IMR-90 (cell line): ENCODE measurements at regions not wholly inside any gene's neighbourhood (a gene's known extent, or its start where the extent isn't known, plus 50 kb on each side); places are given as distances from the start of the nearest gene placed in this dataset.
"Not testable (repeated sequence)": the region's sequence is repeated elsewhere in the genome, so short reads cannot be mapped to it uniquely, and the experiment has no call there.

Experiments
- ATAC-seq: fragments of 200-7000 bp; cut with Tn5 transposase; 2 replicates; pipeline ENCODE4 v1.9.1; 2020; ENCODE audit warnings: low read depth, mild to moderate bottlenecking, moderate library complexity
- BruUV-seq: library from RNA; stranded (reverse); fragments of 400-500 nt; replicated peaks from 2 replicates; lab custom pipeline; 2021; lab: Mats Ljungman, UMichigan
- CTCF ChIA-PET: fragments of 300-600 bp; formaldehyde crosslinking; extraction: SDS; loops from one replicate; lab custom pipeline; 2021; ENCODE audit warnings: antibody characterized with exemption; lab: Yijun Ruan, JAX
- POLR2A ChIA-PET: fragments of 300-600 bp; sonication (Branson Sonifier 250); formaldehyde crosslinking; loops from one replicate; lab custom pipeline; 2022; ENCODE audit warnings: antibody characterized with exemption; ENCODE audit not compliant: unreplicated experiment; lab: Charles Lee
- DNase-seq: peaks from one replicate; pipeline ENCODE4 v3.0.0; 2013
- H2AFZ ChIP-seq: replicated peaks from 2 replicates; pipeline ENCODE3; 2013; ENCODE audit warnings: low read length, mild to moderate bottlenecking; ENCODE audit not compliant: poor library complexity
- H2AK5ac ChIP-seq: 2 replicates; pipeline ENCODE4 v1.6.1; 2013; ENCODE audit warnings: low read depth, low read length, inconsistent platforms
- H2AK9ac ChIP-seq: replicated peaks from 2 replicates; pipeline ENCODE3; 2013; ENCODE audit warnings: mild to moderate bottlenecking, low read depth, low read length, moderate library complexity; ENCODE audit not compliant: poor library complexity
- H2BK120ac ChIP-seq: 2 replicates; pipeline ENCODE4 v1.6.1; 2013; ENCODE audit warnings: low read depth, low read length, inconsistent platforms
- H2BK15ac ChIP-seq: 3 replicates; pipeline ENCODE4 v1.6.1; 2013; ENCODE audit warnings: low read depth, low read length, inconsistent platforms
- H2BK20ac ChIP-seq: 2 replicates; pipeline ENCODE4 v1.6.1; 2013; ENCODE audit warnings: low read depth, mild to moderate bottlenecking, inconsistent platforms, low read length, moderate library complexity
- H2BK5ac ChIP-seq: 2 replicates; pipeline ENCODE4 v1.6.1; 2013; ENCODE audit warnings: mild to moderate bottlenecking, low read depth, low read length, inconsistent platforms; ENCODE audit not compliant: poor library complexity, severe bottlenecking
- H3K14ac ChIP-seq: replicated peaks from 2 replicates; pipeline ENCODE4 v1.6.1; 2013; ENCODE audit warnings: low read depth, low read length, inconsistent platforms
- H3K18ac ChIP-seq: 2 replicates; pipeline ENCODE4 v1.6.1; 2013; ENCODE audit warnings: low read depth, low read length, control low read depth
- H3K23ac ChIP-seq: 2 replicates; pipeline ENCODE4 v1.6.1; 2013; ENCODE audit warnings: low read depth, low read length, inconsistent platforms
- H3K27ac ChIP-seq: 2 replicates; pipeline ENCODE4 v1.5.1; 2013; ENCODE audit warnings: mild to moderate bottlenecking, control low read depth, low read length; ENCODE audit not compliant: insufficient read depth
- H3K27me3 ChIP-seq: 2 replicates; pipeline ENCODE4 v1.6.1; 2013; ENCODE audit warnings: low read length; ENCODE audit not compliant: control insufficient read depth, insufficient read depth
- H3K36me3 ChIP-seq: 2 replicates; pipeline ENCODE4 v1.6.1; 2013; ENCODE audit warnings: low read length, mixed read lengths; ENCODE audit not compliant: control insufficient read depth, insufficient read depth
- H3K4ac ChIP-seq: 2 replicates; pipeline ENCODE4 v1.6.1; 2013; ENCODE audit warnings: low read depth, low read length, inconsistent platforms
- H3K4me1 ChIP-seq: 2 replicates; pipeline ENCODE4 v1.6.1; 2013; ENCODE audit warnings: low read length, mixed read lengths; ENCODE audit not compliant: control insufficient read depth, insufficient read depth
- H3K4me2 ChIP-seq: 2 replicates; pipeline ENCODE4 v1.6.1; 2013; ENCODE audit warnings: low read depth, mild to moderate bottlenecking, control low read depth, low read length, moderate library complexity
- H3K4me3 ChIP-seq: 2 replicates; pipeline ENCODE4 v1.5.1; 2013; ENCODE audit warnings: low read depth, mild to moderate bottlenecking, control low read depth, low read length, moderate library complexity; ENCODE audit not compliant: insufficient read depth
- H3K56ac ChIP-seq: 2 replicates; pipeline ENCODE4 v1.6.1; 2013; ENCODE audit warnings: low read length, inconsistent platforms; ENCODE audit not compliant: insufficient read depth; ENCODE audit errors: extremely low read depth
- H3K79me1 ChIP-seq, 2 experiments: 2 replicates each; pipeline ENCODE4 v1.6.1; 2013; ENCODE audit warnings: low read length in 2 of 2, inconsistent platforms in 1 of 2, low read depth in 1 of 2
- H3K9ac ChIP-seq: 2 replicates; pipeline ENCODE4 v1.6.1; 2013; ENCODE audit warnings: low read depth, low read length, control low read depth
- H3K9me1 ChIP-seq: 2 replicates; pipeline ENCODE4 v1.6.1; 2013; ENCODE audit warnings: low read length, inconsistent platforms; ENCODE audit not compliant: insufficient read depth
- H3K9me3 ChIP-seq: 2 replicates; pipeline ENCODE4 v1.6.1; 2013; ENCODE audit warnings: low read length; ENCODE audit not compliant: control insufficient read depth, insufficient read depth
- H4K20me1 ChIP-seq: 2 replicates; pipeline ENCODE4 v1.6.1; 2013; ENCODE audit warnings: low read length, inconsistent platforms; ENCODE audit not compliant: insufficient read depth
- H4K5ac ChIP-seq: 2 replicates; pipeline ENCODE4 v1.6.1; 2013; ENCODE audit warnings: mild to moderate bottlenecking, low read depth, low read length, control low read depth
- H4K8ac ChIP-seq, 2 experiments: 2 replicates each; pipeline ENCODE4 v1.6.1; 2013; ENCODE audit warnings: low read depth in 2 of 2, low read length in 2 of 2, control low read depth in 1 of 2, inconsistent platforms in 1 of 2
- H4K91ac ChIP-seq: 2 replicates; pipeline ENCODE4 v1.6.1; 2013; ENCODE audit warnings: low read depth, low read length, inconsistent platforms; ENCODE audit not compliant: insufficient read depth
- WGBS, 2 experiments: methylation state at CpG; one replicate each; pipeline versions ENCODE4 v1.1.5 to v1.1.7; 2013; ENCODE audit warnings: missing lambda C conversion rate in 2 of 2; ENCODE audit not compliant: insufficient read length in 1 of 2; ENCODE audit errors: extremely low coverage in 2 of 2; 5-methylcytosine and 5-hydroxymethylcytosine counted together
- dilution Hi-C: fragments of 300-500 bp; cut with HindIII; formaldehyde crosslinking; loops from one replicate; pipeline ENCODE4 v1.14.3; 2018; ENCODE audit warnings: low sequenced_read_pairs; ENCODE audit not compliant: unreplicated experiment
- in situ Hi-C: fragments of 300-500 bp; cut with MboI; formaldehyde crosslinking; loops from 3 replicates; pipeline ENCODE4 v1.14.3; 2019; ENCODE audit warnings: low sequenced_read_pairs, inconsistent platforms, mixed read lengths
- intact Hi-C: fragments of 100-400 bp; cut with micrococcal nuclease; formaldehyde crosslinking; loops from 2 replicates; pipeline ENCODE4 v1.10.0; 2022

DNA sequence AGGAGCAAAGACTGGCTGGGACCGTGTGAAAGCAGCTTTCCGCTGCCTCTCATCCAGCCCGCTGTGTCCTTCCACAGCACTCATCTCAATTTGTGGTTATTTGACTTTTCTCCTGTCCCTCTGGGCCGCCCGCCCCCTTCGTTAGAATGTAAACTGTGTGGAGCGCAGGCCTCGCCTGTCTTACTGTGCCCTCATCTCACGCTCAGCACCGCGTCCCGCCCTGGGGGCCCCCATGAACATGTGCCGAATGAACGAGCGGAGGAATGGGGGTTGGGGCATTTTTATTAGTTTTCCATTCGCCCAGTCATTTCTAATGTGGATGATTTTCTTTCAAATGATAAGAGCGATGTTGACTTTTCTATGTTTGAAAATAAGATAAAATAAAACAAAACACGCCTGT lies 159.1 kb upstream of the ZNF469 start:
- BruUV-seq, in situ Hi-C loops, H2AK9ac ChIP-seq, H2BK15ac ChIP-seq, H4K5ac ChIP-seq, H3K9me1 ChIP-seq, dilution Hi-C loops, H3K23ac ChIP-seq, DNase-seq, H3K4me3 ChIP-seq, H3K56ac ChIP-seq, H4K91ac ChIP-seq, H3K9me3 ChIP-seq, H3K14ac ChIP-seq, H3K4me2 ChIP-seq, ATAC-seq, H3K79me1 ChIP-seq, H3K27ac ChIP-seq, CTCF ChIA-PET, H3K27me3 ChIP-seq, POLR2A ChIA-PET, H3K36me3 ChIP-seq, H2AFZ ChIP-seq, H2BK120ac ChIP-seq, H3K9ac ChIP-seq, H3K4ac ChIP-seq, H3K18ac ChIP-seq, H3K4me1 ChIP-seq, H4K8ac ChIP-seq, H4K20me1 ChIP-seq, H2BK20ac ChIP-seq, H2BK5ac ChIP-seq, intact Hi-C loops: not testable (repeated sequence)
- peak overlapping the region; percentile 9; the same call in 1 of the 2 replicates for H2AK5ac ChIP-seq
- WGBS, 2 experiments: 85% methylated on average over 4 of the region's 18 CpGs; no CpG with 5 or more reads in 1 of the 2 experiments

DNA sequence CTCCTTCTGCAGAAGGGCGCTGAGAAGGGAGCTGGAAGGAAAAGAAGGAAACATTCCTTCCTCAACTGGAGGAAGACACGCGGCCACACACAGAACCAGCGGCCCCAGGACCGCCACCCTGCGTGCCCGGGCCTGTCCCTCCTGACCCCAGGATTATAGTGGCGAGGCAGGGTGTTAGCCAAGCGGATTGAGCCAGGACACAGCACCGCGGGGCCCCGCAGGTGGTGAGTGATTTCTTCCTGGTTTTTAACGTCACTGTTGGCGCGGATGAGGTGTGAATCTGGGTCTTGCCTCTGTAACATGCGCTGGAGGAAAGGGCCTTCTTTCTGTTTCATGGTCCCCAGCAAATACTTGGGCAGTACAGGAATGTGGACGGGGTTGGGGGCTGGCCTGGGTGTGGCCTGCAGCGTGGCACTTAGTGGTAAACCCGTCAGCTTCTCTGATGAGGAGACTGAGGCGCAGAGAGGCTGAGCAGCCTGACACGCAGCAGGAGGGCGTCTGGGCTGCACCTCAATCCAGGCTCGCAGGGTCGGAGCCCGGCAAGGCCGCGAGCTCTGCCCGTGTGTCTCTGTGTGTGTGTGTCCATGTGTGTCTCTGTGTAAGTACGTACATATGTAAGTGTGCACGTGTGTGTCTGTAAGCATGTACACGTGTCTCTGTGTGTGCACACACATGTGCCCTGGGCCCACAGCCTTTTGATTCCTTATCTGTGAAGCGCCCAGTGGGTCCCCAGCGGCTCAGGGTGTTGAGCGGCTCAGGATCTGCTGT lies 158.4 kb upstream of the ZNF469 start:
- H3K27me3 ChIP-seq, H2BK20ac ChIP-seq, H3K4me1 ChIP-seq, H4K20me1 ChIP-seq, H2BK120ac ChIP-seq, H2AFZ ChIP-seq, H2BK15ac ChIP-seq, H3K4me2 ChIP-seq, H2AK9ac ChIP-seq, H3K9ac ChIP-seq, H3K9me1 ChIP-seq, H4K91ac ChIP-seq, in situ Hi-C loops, H3K36me3 ChIP-seq, H3K27ac ChIP-seq, H3K18ac ChIP-seq, CTCF ChIA-PET, POLR2A ChIA-PET, DNase-seq, H3K23ac ChIP-seq, H4K8ac ChIP-seq, H3K4me3 ChIP-seq, ATAC-seq, H3K4ac ChIP-seq, H2AK5ac ChIP-seq, H3K9me3 ChIP-seq, BruUV-seq, H2BK5ac ChIP-seq, H4K5ac ChIP-seq, intact Hi-C loops, H3K79me1 ChIP-seq, H3K14ac ChIP-seq, H3K56ac ChIP-seq, dilution Hi-C loops: not testable (repeated sequence)
- WGBS, 2 experiments: 97% methylated on average over 6 of the region's 34 CpGs; no CpG with 5 or more reads in 1 of the 2 experiments
